VCaP (cell line): ENCODE measurements at regions not wholly inside any gene's neighbourhood (a gene's known extent, or its start where the extent isn't known, plus 50 kb on each side); places are given as distances from the start of the nearest gene placed in this dataset.

Source experiments
- H3K27ac ChIP-seq: fragments of 450-650 bp; 2 replicates; pipeline ENCODE4 v1.5.1; 2017
- CTCF ChIP-seq: fragments of 450-650 bp; conservative IDR thresholded peaks from 2 replicates; pipeline ENCODE4 v1.5.1; 2017; ENCODE audit warnings: mild to moderate bottlenecking, moderate library complexity

- TF ChIP-seq CTCF, result no peak
- no peak overlapping the region for H3K27ac ChIP-seq
Measured at GRCh38 chr10:78991187-78991586, 77.6 kb upstream of the ZMIZ1 start.

GRCh38 chr10:78992333-78992732 is 76.4 kb upstream of the ZMIZ1 start:
- TF ChIP-seq CTCF, result no peak
- H3K27ac ChIP-seq, result no peak overlapping the region

GRCh38 chr10:78993261-78993945 is 75.4 kb upstream of the ZMIZ1 start:
- TF ChIP-seq CTCF, result no peak
- H3K27ac ChIP-seq, result no peak overlapping the region

GRCh38 chr10:78995987-78996791 is 72.6 kb upstream of the ZMIZ1 start:
- H3K27ac ChIP-seq, result no peak overlapping the region
- TF ChIP-seq CTCF, result no peak

- H3K27ac ChIP-seq, result no peak overlapping the region
- no peak for TF ChIP-seq CTCF
Measured at GRCh38 chr10:78996792-78997129, 72.0 kb upstream of the ZMIZ1 start.

- no peak for TF ChIP-seq CTCF
- no peak overlapping the region for H3K27ac ChIP-seq
Measured at GRCh38 chr10:78997635-78998618, 70.8 kb upstream of the ZMIZ1 start.
